ENCODE measurements at regions not wholly inside any gene's neighbourhood (a gene's known extent, or its start where the extent isn't known, plus 50 kb on each side); places are given as distances from the start of the nearest gene placed in this dataset.

GRCh38 chr7:25926891-25927625, 224.9 kb upstream of the NFE2L3 start:
- no peak for TF ChIP-seq POLR2A (IDR thresholded peaks at IDR 0.05; ENCODE audit: borderline replicate concordance, extremely low read depth, insufficient read depth, insufficient read length)
- TF ChIP-seq REST (IDR thresholded peaks at IDR 0.05; ENCODE audit: low read depth) = no peak
- no peak for TF ChIP-seq CTCF (IDR thresholded peaks at IDR 0.05 in 2 of 3, conservative IDR thresholded peaks at IDR 0.05 in 1 of 3; ENCODE audit: borderline replicate concordance in 1 of 3, insufficient read depth in 1 of 3, low read depth in 2 of 3, low read length in 2 of 3)
- no peak for TF ChIP-seq POLR2AphosphoS5 (IDR thresholded peaks at IDR 0.05; ENCODE audit: low read depth, low read length)
- no peak for TF ChIP-seq ATF3 (IDR thresholded peaks at IDR 0.05)
- TF ChIP-seq CBX3 (IDR thresholded peaks at IDR 0.05; ENCODE audit: low read depth) = no peak
- TF ChIP-seq EZH2phosphoT487 (IDR thresholded peaks at IDR 0.05; ENCODE audit: borderline replicate concordance) = no peak

Data from HCT116 (cell line).